GM12865 (cell line): ENCODE measurements at regions not wholly inside any gene's neighbourhood (a gene's known extent, or its start where the extent isn't known, plus 50 kb on each side); places are given as distances from the start of the nearest gene placed in this dataset.

Experiments used
- DNase-seq: peaks from one replicate; pipeline ENCODE4 v3.0.0; 2010; ENCODE audit warnings: low read depth
- H3K4me3 ChIP-seq: 2 replicates; pipeline ENCODE4 v1.5.1; 2011; ENCODE audit warnings: mild to moderate bottlenecking, low read depth, low read length, control low read depth
- CTCF ChIP-seq: IDR thresholded peaks from 2 replicates; pipeline ENCODE4 v1.5.1; 2011; ENCODE audit warnings: low read length, control low read depth, low read depth, inconsistent platforms; ENCODE audit not compliant: insufficient read depth; ENCODE audit errors: missing control alignments

GRCh38 chr5:4245511-4245910, 649.9 kb downstream of the IRX1 start:
- no peak overlapping the region for H3K4me3 ChIP-seq
- DNase-seq: no peak
- no peak for TF ChIP-seq CTCF

GRCh38 chr5:4246447-4246846, 650.8 kb downstream of the IRX1 start:
- no peak overlapping the region for H3K4me3 ChIP-seq
- TF ChIP-seq CTCF: no peak
- DNase-seq: no peak

GRCh38 chr5:4250254-4250653, 654.6 kb downstream of the IRX1 start:
- H3K4me3 ChIP-seq: no peak overlapping the region
- no peak for DNase-seq
- TF ChIP-seq CTCF: no peak

- no peak overlapping the region for H3K4me3 ChIP-seq
- TF ChIP-seq CTCF: no peak
- no peak for DNase-seq
Observed at GRCh38 chr5:4252385-4252784, 656.8 kb downstream of the IRX1 start.

- DNase-seq: no peak
- H3K4me3 ChIP-seq: no peak overlapping the region
- TF ChIP-seq CTCF: no peak
Observed at GRCh38 chr5:4254736-4255135, 659.1 kb downstream of the IRX1 start.

- DNase-seq: no peak
- no peak overlapping the region for H3K4me3 ChIP-seq
- no peak for TF ChIP-seq CTCF
Observed at GRCh38 chr5:4255441-4255840, 659.8 kb downstream of the IRX1 start.

- no peak for DNase-seq
Observed at GRCh38 chr5:4258170-4258569, 662.5 kb downstream of the IRX1 start.

More at GRCh38 chr5:4258170-4258569, 662.5 kb downstream of the IRX1 start:
- H3K4me3 ChIP-seq: no peak overlapping the region
- no peak for TF ChIP-seq CTCF
